GM23338 (cell line): ENCODE measurements at regions not wholly inside any gene's neighbourhood (a gene's known extent, or its start where the extent isn't known, plus 50 kb on each side); places are given as distances from the start of the nearest gene placed in this dataset.

ENCODE experiments used
- ATAC-seq: fragments of 200-7000 bp; cut with Tn5 transposase; 3 replicates; pipeline ENCODE4 v1.9.1; 2020
- DNase-seq: peaks from one replicate; pipeline ENCODE4 v3.0.0-alpha.2; 2015; ENCODE audit warnings: low spot score
- H2AFZ ChIP-seq: fragments of 200-600 bp; sonication (generic); 2 replicates; pipeline ENCODE4 v1.8.0; 2016; ENCODE audit warnings: antibody characterized with exemption, mild to moderate bottlenecking, moderate library complexity
- H3F3A ChIP-seq: fragments of 200-600 bp; sonication (generic); replicated peaks from 2 replicates; pipeline ENCODE4 v1.8.0; 2017; ENCODE audit warnings: antibody characterized with exemption, mixed run types, low read depth
- H3K27ac ChIP-seq: fragments of 200-600 bp; sonication (generic); 2 replicates; pipeline ENCODE4 v1.6.1; 2016; ENCODE audit warnings: low read depth
- H3K27me3 ChIP-seq: fragments of 200-600 bp; sonication (generic); 2 replicates; pipeline ENCODE4 v1.8.0; 2016; ENCODE audit warnings: mild to moderate bottlenecking, mixed run types, moderate library complexity; ENCODE audit not compliant: insufficient read depth
- H3K36me3 ChIP-seq: fragments of 200-600 bp; sonication (generic); 2 replicates; pipeline ENCODE4 v1.8.0; 2016; ENCODE audit warnings: mild to moderate bottlenecking; ENCODE audit not compliant: insufficient read depth
- H3K4me1 ChIP-seq: fragments of 200-600 bp; sonication (generic); 2 replicates; pipeline ENCODE4 v1.8.0; 2016; ENCODE audit warnings: mild to moderate bottlenecking, moderate library complexity; ENCODE audit not compliant: insufficient read depth
- H3K4me2 ChIP-seq: fragments of 200-600 bp; sonication (generic); 2 replicates; pipeline ENCODE4 v1.7.1; 2017; ENCODE audit warnings: mixed run types
- H3K4me3 ChIP-seq: fragments of 200-600 bp; sonication (generic); 2 replicates; pipeline ENCODE4 v1.6.1; 2016; ENCODE audit warnings: mixed run types
- H3K79me2 ChIP-seq: fragments of 200-600 bp; sonication (generic); replicated peaks from 2 replicates; pipeline ENCODE4 v1.8.0; 2017; ENCODE audit warnings: mild to moderate bottlenecking; ENCODE audit not compliant: insufficient read depth
- H3K9me2 ChIP-seq: fragments of 200-600 bp; sonication (generic); 2 replicates; pipeline ENCODE4 v1.8.0; 2017; ENCODE audit not compliant: insufficient read depth
- H4K20me1 ChIP-seq: fragments of 200-600 bp; sonication (generic); replicated peaks from 2 replicates; pipeline ENCODE4 v1.8.0; 2017; ENCODE audit warnings: mild to moderate bottlenecking; ENCODE audit not compliant: insufficient read depth
- H3K27ac Mint-ChIP-seq: 2 replicates; pipeline ENCODE4 v1.8.0; 2020; ENCODE audit warnings: inconsistent platforms, mild to moderate bottlenecking, moderate library complexity, mixed read lengths
- H3K27me3 Mint-ChIP-seq: 3 replicates; pipeline ENCODE4 v1.8.0; 2022; ENCODE audit warnings: low read depth, mild to moderate bottlenecking, moderate library complexity, mixed read lengths, inconsistent platforms; ENCODE audit not compliant: insufficient read depth, poor library complexity
- H3K36me3 Mint-ChIP-seq: 3 replicates; pipeline ENCODE4 v1.8.0; 2021; ENCODE audit warnings: low read depth, mild to moderate bottlenecking, inconsistent platforms, moderate library complexity, mixed read lengths
- H3K4me1 Mint-ChIP-seq: 3 replicates; pipeline ENCODE4 v1.8.0; 2020; ENCODE audit warnings: mild to moderate bottlenecking, inconsistent platforms, mixed read lengths
- H3K4me3 Mint-ChIP-seq: 3 replicates; pipeline ENCODE4 v1.8.0; 2021; ENCODE audit warnings: moderate library complexity, mild to moderate bottlenecking, inconsistent platforms, mixed read lengths
- H3K9me3 Mint-ChIP-seq: 3 replicates; pipeline ENCODE4 v1.8.0; 2020; ENCODE audit warnings: moderate library complexity, mild to moderate bottlenecking, inconsistent platforms, mixed read lengths
- ETS1 ChIP-seq: IDR thresholded peaks from 2 replicates; pipeline ENCODE4 v1.6.1; 2016; ENCODE audit warnings: antibody characterized with exemption
- EZH2 ChIP-seq: fragments of 200-600 bp; sonication (generic); IDR thresholded peaks from one replicate; pipeline ENCODE4 v1.8.0; 2017; ENCODE audit warnings: antibody characterized with exemption, mild to moderate bottlenecking, low read depth; ENCODE audit not compliant: unreplicated experiment
- EZH2phosphoT487 ChIP-seq: fragments of 200-600 bp; sonication (generic); IDR thresholded peaks from one replicate; pipeline ENCODE4 v1.8.1; 2018; ENCODE audit warnings: antibody characterized with exemption; ENCODE audit not compliant: unreplicated experiment
- NANOG ChIP-seq: IDR thresholded peaks from 2 replicates; pipeline ENCODE4 v1.6.1; 2016; ENCODE audit warnings: antibody characterized with exemption, borderline replicate concordance
- POLR2AphosphoS5 ChIP-seq: IDR thresholded peaks from 2 replicates; pipeline ENCODE4 v1.6.1; 2016; ENCODE audit warnings: antibody characterized with exemption, low read depth
- REST ChIP-seq: IDR thresholded peaks from one replicate; pipeline ENCODE4 v1.6.1; 2018; ENCODE audit warnings: antibody characterized with exemption; ENCODE audit not compliant: unreplicated experiment
- STAT1 ChIP-seq: IDR thresholded peaks from one replicate; pipeline ENCODE4 v1.6.1; 2016; ENCODE audit warnings: antibody characterized with exemption; ENCODE audit not compliant: unreplicated experiment
- ZNF114 ChIP-seq: fragments of 250-450 bp; sonication (Bioruptor Pico); IDR thresholded peaks from 2 replicates; pipeline ENCODE4 v1.5.0; 2020; ENCODE audit warnings: mild to moderate bottlenecking, moderate library complexity
- ZNF331 ChIP-seq: fragments of 250-450 bp; sonication (Bioruptor Pico); IDR thresholded peaks from 2 replicates; pipeline ENCODE4 v1.5.0; 2020; ENCODE audit warnings: low read depth, mild to moderate bottlenecking, moderate library complexity
- TF ChIP-seq, protein P1 (sequence below), 2 experiments: fragments of 200-600 bp in 1 of 2; sonication (generic) in 1 of 2; conservative IDR thresholded peaks; 2 replicates each; pipeline versions ENCODE4 v1.5.1 to v1.6.1; 2016 to 2017; ENCODE audit warnings: antibody characterized with exemption in 2 of 2, low read depth in 2 of 2, mild to moderate bottlenecking in 2 of 2, moderate library complexity in 1 of 2

GRCh38 chr18:46393961-46394360, 263.1 kb downstream of the LOXHD1 start (continued):
- TF ChIP-seq ZNF114 (CRISPR knock-in tag), result no peak
- TF ChIP-seq, protein P1, sequence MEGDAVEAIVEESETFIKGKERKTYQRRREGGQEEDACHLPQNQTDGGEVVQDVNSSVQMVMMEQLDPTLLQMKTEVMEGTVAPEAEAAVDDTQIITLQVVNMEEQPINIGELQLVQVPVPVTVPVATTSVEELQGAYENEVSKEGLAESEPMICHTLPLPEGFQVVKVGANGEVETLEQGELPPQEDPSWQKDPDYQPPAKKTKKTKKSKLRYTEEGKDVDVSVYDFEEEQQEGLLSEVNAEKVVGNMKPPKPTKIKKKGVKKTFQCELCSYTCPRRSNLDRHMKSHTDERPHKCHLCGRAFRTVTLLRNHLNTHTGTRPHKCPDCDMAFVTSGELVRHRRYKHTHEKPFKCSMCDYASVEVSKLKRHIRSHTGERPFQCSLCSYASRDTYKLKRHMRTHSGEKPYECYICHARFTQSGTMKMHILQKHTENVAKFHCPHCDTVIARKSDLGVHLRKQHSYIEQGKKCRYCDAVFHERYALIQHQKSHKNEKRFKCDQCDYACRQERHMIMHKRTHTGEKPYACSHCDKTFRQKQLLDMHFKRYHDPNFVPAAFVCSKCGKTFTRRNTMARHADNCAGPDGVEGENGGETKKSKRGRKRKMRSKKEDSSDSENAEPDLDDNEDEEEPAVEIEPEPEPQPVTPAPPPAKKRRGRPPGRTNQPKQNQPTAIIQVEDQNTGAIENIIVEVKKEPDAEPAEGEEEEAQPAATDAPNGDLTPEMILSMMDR (conservative IDR thresholded peaks at IDR 0.05; ENCODE audit: low read depth in 2 of 2), result no peak
- no peak for TF ChIP-seq ZNF331
- no peak for TF ChIP-seq EZH2

DNA sequence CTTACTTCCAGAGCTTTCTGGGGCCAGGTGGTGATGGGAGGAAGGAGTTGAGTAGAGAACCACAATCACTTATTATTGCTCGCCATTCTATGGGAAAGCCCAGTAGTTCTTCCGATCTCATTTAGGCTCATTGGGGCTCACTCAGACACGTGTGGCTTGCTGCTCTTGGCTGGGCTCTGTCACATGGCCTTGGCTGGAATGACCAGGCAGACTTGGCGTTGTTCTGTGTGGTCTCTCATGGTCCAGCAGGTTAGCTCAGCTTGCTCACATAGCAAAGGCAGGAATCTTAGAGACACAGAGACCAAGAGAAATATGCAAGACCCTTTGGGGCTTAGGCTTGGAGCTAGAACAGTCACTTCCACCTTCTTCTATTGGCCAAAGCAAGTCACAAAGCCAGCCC, 261.2 kb downstream of the LOXHD1 start:
- Histone ChIP-seq H3K9me2 (no peaks in the 10 kb centered on the region), H4K20me1 (no peaks in the 10 kb centered on the region), H2AFZ (no peak overlapping the region), H3K4me1 (no peaks in the 10 kb centered on the region), H3K27ac (no peak overlapping the region), H3K4me3 (no peak overlapping the region), H3F3A (no peaks in the 10 kb centered on the region), H3K36me3 (no peaks in the 10 kb centered on the region), H3K27me3 (no peaks in the 10 kb centered on the region), H3K79me2 (no peaks in the 10 kb centered on the region), H3K4me2 (no peak overlapping the region)
- Mint-ChIP-seq H3K9me3 (no peaks in the 10 kb centered on the region), H3K36me3 (no peaks in the 10 kb centered on the region), H3K27ac (no peak overlapping the region), H3K4me1 (no peaks in the 10 kb centered on the region), H3K4me3 (no peak overlapping the region), H3K27me3 (peaks cover 7% of the 10 kb centered on the region)
- DNase-seq, result no peak
- no peak for ATAC-seq
- TF ChIP-seq ZNF331, result no peak
- TF ChIP-seq EZH2phosphoT487, result no peak
- TF ChIP-seq, protein P1 (conservative IDR thresholded peaks at IDR 0.05; ENCODE audit: low read depth in 2 of 2), result no peak
- TF ChIP-seq ZNF114 (CRISPR knock-in tag), result no peak
- no peak for TF ChIP-seq POLR2AphosphoS5
- TF ChIP-seq ETS1, result no peak
- no peak for TF ChIP-seq EZH2
- TF ChIP-seq NANOG, result no peak
- TF ChIP-seq STAT1, result no peak
- TF ChIP-seq REST, result no peak
